ENCODE measurements at regions not wholly inside any gene's neighbourhood (a gene's known extent, or its start where the extent isn't known, plus 50 kb on each side); places are given as distances from the start of the nearest gene placed in this dataset.

DNA sequence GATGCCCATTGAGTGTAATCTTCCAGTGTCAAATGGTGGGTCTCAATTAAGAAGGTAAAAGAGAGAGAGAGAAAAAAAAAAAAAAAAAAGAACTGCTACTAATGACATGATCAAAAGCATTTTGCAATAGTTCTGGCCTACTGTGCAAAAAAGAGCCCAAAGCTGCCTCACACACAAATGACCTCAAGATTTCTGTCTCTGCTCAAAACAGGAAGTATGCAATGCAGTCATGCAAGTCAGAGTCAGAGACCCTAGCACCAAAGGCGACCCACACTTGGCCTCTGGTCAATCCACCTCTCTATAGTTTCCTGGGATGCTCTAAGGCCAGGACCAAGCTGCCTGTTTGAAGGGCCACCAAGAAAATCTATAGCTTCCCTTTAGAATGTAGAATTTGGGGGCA, 323.5 kb downstream of the VPS13C start:
- DNase-seq: no peak

DNA sequence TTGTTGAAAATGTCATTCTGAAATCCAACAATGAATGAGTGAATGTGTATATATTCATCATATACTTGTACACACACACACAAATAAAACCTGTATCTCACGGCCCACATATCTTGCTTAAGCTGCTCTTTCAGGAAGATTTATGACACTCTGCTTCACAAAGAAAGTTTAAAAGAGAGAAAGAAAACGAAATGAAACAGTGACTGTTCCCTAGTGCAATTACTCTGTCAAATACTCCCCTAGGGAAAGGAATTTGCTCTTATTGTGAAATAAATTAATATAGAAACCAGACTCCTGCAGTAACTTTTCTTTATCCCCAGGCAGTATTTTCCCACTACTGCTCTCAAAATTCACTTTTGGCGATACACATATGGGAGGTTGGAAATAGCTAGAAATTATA, 329.1 kb downstream of the VPS13C start:
- no peak for DNase-seq

DNA sequence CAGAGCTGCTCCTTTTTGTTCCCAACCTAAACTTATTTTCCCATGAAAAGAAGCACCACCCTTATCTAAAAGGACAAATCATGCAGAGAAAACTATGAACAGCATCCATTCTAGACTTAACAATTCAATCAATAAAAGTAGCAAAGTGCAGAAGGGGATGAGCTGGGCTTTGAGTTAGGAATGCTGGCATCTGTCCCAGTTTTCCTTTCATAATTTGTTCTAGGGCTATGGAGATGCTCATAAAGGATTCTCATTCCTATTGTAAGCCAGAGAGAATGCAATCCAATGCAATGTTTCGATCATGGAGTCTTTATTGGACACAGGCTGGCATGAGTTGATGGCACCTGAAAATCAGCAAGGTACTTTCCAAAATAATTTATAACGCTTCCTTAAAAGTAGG, 330.6 kb downstream of the VPS13C start:
- no peak for DNase-seq

DNA sequence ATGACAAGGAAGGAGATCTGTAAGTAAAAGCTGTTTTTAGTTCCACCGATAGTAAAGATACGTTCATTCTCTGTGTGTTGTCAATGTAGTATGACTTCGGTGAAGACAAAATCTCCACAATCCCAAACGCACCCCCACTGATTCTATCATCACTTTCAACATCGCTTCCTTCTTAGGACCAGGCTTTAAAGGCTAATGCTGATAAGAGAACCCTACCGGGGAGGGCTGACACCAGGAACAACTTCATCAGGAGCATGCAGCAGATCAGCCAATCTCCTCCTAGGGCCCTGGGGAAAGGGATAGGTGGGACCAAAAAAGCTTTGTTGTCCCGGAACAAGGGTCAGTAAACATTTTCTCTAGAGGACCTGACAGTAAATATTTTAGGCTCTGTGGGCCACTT, 334.1 kb downstream of the VPS13C start:
- no peak for DNase-seq

DNA sequence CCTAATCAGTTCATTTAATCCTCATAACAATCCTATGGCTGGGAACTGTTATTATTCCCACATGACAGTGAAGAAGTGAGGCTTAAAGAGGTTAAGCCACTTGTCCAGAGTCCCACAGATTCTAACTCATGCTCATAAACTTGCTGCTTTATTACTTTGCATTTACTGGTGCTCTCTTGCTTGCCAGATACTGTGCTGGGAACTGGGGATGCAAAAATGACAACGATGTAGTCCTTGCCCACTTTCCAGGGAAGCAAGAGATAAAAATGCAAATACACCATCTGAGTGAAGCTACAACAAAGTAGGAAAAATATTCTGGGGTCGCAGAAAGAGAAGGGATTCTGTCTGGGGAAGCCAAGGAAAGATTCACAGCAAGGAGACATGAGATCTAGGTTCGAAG, 335.0 kb downstream of the VPS13C start:
- DNase-seq: no peak

DNA sequence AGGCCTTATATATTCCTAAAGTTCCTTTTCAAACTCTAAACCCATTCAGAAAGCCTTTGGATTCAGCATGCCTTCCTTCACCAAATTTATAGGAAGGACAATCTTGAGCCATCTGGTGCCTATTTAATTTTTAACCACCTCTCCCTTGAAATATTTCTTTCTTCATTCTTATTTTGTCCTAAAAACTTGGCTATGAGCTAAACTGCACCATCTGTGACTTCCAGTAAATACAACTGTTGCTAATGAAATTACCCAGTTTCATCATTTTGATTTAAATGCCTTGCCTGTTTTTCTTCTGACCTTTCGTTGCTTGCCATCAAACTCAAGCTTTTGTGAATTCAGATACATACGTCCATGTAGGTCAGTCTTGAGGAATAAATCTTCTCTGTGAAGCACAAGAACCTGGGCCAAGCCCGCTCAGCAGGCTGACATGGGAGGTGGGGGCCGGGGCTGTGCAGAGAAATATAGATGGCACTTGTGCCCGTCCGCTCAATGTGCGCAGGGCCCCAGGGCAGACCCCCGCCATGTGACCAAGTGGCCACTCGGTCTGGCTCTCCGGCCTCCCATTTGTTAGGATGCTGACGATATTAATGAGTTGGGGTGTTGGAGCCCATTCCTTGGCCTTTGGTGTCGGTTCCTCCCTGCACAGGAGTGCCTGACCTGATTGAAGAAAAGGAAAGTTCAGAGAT, 335.9 kb downstream of the VPS13C start:
- no peak for DNase-seq

DNA sequence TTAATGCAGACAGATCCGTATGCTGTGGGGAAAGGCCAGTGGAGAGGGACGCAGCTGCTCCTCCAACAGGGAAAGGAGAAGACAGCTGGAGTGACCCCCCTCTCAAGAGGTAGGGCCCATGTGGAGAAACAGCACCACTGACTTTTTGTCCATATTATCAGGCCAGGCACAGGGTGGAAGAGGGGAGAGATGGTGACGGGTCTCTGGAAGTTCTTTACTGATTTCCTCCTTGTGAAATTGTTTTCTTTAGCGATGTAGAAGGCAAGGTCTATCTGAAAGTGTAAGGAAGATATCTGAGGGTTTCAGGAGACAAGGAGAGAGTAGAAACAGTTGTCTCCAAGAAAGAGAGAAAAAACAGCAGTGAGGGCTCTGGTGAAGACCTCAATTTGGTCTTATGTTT, 338.8 kb downstream of the VPS13C start:
- DNase-seq: no peak

DNA sequence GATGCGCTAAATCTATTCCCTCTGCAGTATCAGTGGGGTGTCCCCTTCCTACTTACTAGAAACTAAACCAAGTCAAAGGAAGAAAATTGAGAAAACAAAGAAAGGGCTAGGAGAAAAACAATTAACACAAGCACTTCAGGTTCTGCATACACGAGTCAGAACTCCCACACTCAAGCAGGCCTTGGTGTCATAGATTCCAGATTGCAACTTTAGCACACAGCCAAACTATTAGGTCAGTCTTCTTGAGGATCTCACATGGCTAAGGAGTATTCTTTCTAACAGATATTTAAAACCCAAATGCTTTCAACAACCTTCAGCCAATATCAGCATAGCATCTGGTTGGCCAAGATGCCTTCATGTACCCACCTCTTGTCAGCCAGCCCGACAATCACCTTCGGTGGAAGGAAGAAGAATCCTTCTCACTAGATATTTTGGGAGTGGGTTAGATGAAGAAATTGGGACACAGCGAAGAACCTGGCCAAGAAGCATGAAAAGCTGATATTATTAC, 340.0 kb downstream of the VPS13C start:
- DNase-seq: no peak

DNA sequence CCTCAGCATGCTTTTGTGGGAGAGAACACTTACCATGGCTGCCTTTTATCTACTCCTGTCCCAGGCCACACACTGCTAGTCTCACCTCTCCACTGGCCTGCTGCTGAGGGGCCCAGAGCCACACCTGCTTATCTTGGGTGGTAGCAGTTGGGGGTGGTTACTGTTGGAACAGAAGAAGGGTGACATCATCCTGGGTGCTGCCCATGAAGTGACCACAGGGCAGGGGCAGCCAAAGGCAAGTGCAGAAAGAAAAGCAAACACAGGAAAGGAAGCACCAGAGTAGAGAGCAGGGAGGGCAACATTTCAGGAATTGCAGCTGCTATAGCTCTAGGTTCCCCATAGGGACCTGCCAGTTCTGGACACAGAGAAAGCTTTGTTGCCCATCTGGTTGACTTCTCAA, 345.2 kb downstream of the VPS13C start:
- DNase-seq: no peak

DNA sequence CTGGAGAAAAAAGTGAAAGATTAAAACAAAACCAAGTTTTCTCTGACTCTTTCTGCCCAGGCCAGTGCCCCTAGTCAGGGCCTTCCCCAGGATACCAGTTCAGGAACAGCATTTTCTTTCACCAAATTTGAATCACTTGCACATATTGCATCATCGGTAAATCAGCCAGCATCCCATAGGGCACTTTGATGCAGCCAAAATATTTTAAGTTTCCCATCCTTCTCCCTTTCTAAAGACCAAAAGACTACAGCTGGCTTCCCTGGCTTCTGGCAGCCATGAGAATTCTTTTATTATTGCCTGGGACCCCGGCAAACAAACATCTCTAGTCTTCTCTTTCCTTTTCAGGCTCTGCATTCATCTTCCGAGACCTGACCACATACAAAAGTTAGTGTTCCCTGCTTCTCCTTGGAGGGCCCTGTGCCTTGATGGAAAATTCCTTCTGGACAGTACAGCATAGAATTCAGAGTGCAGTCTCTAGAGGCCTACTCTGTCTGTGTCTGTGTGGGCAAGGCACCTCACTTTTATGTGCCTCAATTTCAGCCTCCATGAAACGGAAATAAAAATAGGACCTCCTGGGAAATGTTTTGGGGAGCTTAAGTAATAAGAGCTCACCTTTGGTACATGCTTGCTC, 348.0 kb downstream of the VPS13C start:
- DNase-seq: no peak

DNA sequence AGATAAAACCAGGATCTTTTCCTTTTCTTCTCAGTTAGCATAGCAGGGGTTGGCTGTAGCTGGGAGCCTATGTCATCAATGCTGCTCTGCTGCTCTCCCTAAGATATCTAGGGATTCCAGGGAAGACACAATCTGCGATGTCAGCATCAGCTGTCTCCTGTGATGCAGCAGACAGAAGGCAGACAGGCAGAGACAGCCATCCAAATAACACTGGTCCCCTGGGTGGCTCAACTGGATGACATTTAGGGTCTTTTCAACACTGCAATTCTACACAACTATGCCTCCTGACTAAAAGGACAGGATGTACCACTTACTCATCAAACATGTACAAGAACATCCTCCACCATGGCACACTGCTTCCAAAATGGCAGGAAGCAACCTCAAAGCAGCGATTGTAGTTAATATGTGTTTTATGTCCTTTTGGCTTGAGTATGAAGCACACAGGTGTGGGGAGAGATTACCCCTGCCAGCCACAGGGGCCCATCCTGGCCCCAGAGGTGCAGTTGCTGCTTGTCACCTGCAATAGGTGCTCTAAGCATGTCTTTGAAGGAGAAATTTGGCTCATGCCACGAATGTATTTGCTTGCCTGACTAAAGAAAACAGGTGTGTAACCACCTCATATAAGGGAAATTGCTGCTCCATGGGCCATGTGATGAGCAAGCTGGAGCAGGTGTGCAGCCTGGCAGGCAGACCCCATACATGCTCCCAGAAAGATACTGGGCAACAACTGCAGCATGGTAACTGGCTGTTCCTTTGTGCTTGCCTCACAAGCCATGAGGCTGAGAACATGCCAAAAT, 357.8 kb downstream of the VPS13C start:
- no peak for DNase-seq

DNA sequence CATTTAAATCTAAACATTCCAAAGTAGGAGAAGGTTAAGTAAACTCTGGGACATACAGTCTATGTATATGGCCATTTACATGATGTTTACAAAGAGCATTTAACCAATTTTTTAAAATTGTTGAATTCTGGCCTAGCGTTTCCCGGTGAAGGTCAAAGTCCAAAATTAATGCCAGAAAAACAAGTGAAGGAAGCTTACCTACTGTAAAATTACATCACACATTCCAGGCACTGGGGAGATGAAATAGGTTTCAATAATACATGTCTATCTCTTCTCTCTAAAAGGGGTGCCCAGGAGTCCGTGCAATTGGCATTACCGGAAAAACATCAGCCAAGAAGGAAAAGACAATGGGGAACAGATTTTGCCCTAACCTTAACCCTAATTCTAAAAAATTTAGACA, 358.8 kb downstream of the VPS13C start:
- no peak for DNase-seq

DNA sequence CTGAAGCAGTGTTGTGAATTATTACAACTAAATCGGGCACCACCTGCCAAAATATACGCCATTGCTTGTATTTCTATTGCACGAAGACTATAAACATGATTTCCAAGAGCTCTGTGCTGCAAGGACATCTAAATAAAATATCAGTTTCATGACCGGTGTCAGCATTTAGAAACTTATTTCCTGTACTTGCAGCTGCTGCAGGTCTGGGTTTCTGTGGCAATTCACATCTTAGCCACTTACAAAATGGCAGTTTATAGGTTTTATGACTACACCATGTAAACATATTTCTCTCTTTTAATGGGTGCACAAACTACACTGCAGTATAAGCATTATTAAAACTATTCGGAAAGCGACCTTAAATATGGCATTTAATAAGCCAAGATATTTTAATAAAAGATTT, 359.4 kb downstream of the VPS13C start:
- no peak for DNase-seq

DNA sequence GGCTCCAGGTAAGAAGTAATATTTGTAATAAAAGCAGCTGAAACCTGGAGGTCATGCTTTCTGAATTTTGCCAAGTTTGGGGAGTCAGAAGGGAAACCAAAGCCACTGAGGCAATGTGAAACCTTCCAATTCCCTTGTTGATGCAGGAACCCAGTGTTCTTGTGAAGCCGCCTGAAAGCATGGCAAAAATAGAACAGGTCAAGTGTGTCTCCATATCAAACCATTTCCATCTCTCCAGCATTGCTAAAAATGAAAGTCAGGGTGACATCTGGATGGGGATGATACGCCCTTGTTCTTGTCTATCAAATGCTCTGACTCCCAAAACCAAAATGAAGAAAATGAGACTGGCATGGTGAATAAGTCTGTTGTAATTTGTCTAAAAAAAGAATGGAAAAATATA, 362.5 kb downstream of the VPS13C start:
- no peak for DNase-seq

DNA sequence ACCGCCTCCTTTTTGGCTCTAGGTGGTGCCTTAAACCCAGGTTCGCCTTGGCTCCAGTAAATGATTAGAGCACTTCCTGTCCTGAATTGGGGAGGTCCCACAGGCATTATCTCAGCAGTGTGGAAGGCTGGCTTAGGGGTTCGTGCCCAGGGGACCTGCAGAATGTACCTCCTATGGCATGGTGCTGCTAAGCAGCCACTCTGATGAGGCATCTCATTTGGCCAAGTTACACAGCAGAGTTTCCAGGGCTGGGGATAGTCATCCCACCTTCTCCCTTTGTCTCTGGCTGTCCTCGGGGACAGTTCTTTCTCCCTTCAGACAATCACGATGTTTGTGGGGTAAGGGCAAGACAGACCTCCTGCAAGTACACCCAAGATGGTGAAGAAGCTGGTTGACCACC, 371.2 kb downstream of the VPS13C start:
- DNase-seq: no peak

DNA sequence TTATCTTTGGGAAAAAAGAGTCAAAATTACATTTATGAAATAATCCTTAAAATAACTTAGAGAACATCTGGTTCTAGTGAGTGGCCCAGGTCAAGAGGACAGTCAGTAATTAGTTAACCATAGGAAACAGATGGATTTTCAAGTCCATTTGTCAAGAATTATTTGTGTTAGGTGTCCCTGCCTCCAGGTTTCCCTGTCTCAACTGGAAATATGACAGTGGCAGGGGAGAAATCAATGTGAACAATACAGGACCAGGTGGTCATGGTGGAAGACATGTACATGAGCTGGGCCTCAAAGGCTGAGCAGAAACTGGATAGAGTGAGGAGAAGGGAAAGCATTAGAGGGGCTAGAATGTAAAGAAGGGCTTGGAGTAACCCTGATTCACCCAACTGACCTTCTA, 372.6 kb downstream of the VPS13C start:
- no peak for DNase-seq

DNA sequence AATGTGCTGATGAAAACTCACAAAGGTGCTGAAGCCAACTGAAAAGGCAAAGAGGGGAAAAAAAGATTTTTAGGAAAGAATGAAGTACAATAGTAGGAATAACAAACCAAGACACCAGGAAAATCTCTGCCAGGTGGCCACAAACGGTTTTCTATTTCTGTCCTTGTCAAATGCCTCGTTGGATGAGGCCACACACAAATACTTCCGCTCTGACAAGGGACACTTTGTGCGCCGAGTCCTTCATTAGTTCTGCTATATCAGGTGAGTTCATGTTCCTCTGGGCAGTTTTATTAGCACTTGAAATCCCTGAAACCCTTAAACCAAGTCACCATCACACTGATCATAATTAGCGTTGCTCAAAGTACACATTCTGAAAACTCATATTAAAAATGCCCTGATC, 373.1 kb downstream of the VPS13C start:
- no peak for DNase-seq

DNA sequence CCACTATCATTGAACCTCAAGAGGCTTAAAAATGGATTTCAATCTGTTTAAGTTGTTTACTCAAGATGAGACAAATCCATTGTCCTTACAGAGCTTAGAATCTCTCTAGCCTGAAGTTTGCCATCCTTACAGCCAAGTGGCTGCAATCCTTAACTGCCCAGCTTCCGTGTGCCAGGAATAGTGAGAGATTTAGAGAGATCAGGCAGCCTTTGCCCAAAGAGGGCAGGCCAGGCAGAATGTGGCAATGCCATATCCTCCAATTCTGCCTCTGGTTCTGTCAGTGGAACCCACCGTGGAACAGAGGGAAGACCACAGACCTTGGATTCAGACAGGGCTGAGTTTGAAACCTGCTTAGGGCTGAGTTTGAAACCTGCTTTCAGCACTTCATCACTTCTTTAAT, 374.3 kb downstream of the VPS13C start:
- no peak for DNase-seq

DNA sequence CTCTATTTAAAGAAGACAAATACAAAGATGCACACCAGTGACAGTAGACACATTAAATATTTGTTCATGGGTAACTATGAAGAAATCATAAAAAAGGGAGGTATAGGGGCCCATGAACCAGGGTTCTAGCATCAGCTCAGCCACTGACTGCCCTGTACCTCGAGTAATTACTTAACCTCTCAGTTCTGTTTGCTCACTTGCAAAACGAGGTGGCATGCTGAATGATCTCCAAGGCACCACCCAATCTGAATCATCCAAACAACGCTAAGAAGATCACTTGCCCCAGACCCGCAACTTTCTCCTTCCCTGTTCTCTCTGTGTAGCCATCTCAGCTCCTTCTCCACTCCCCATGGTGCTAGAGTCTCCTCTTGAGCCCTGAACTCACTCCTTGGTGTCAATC, 374.7 kb downstream of the VPS13C start:
- DNase-seq: no peak

DNA sequence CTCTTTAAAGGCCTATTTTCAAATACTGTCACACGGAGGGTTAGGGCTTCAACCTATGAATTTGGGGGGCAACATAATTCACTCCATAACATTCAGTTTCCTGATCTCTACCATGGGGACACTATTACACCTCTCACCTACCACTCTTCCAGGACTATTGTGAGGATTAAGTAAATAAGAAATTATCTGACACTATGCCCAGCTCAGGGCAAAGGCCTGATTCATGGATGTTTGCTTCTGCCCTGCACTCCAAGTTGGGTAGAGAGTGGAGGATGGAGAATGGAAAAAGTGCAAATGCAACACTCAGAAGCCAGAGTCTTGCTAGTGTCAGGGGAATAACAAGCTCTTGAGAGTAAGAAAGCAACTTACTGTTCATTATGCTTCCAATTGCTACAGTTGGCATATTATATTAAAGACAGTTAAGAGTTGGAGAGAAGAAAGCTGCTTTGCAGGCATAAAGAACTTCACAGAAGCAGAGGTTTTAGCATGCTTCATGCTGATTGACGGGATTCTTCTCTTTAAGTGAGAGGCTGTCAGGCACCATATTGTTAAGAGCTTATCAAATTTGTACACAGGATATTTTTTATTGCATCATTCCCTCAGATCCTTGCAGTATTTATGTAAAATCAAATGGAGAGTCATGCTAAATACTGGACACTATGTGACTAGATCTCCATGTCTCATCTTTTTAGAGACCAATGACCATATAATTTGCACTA, 375.3 kb downstream of the VPS13C start:
- DNase-seq: no peak

DNA sequence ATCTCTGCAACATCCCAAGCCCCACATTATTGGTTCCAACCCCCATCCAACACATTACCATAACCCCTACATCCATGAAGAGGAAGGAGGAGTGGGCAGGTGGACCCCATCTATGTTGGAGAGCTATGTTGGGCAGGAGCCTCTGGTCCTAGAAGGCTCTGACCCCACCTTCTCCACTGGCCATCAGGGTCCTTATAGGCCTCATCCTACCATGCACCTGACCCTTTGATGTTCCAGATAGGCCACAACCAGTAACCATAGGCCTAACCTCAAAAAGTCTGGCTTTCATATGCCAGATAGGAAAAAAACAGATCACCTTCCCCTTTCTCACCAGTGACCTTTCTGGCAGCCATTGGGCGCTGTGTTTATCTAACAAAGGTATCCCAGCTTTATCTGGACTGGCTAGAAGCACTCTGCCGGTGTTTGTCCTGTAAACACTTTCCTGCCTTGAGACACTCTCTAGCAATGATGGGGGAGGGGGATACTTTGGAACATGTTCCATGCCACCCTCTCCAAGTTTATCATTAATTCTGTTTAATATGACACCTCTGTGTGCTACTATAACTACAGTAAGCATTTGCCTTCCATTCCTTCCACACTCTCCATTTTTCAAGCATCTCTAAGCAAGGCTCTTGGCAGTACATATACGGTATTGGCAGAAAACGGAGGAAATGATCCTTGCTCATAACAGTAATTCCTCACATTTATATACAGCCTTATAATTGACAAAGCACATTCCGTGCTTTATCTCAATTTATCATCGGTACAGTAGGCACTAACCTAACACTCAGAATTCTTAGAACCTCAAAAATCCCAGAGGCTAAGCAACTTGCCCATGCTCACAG, 377.1 kb downstream of the VPS13C start:
- no peak for DNase-seq

DNA sequence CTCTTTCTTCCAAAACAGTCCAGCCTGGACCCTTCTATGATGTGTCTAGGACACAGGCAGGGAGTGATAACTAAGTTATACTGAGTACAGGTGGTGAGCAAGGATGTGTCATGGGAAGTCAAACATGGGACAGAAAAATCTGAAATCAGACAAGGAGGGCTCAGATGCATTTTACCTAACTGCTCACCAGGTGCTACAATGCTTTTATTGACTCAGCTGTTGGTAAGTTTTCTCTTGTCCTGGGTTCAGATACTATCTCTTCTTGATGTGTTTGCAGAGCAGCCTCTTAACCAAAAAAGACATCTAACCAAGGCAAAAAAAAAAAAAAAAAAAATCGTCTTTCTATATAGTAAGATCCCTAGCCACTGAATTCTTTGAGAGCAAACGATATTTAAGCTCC, 378.6 kb downstream of the VPS13C start:
- no peak for DNase-seq

DNA sequence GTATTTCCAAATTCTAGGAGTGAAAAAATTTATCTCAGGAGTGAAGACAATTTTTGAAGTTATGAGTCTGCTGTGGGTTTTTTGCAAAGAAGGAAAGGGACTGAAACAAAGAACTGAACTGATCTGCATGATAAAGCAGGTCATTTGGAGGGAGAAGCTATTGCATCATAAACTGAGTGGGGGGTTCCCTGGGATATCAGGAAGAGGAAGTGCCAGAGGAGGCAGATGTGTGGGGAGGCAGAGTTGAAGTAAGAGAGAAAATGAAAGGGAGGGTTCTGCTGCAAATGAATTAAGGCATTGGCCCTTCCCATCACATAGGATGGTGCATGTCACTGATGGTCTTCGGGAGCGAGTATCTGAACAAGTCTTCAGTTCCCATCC, 379.2 kb downstream of the VPS13C start:
- DNase-seq: no peak
